SK-N-SH (cell line): ENCODE measurements at regions not wholly inside any gene's neighbourhood (a gene's known extent, or its start where the extent isn't known, plus 50 kb on each side); places are given as distances from the start of the nearest gene placed in this dataset.

Experiments
- CTCF ChIA-PET: fragments of 300-600, 350-600 bp; formaldehyde crosslinking; extraction: SDS; loops from one replicate; lab custom pipeline; 2021; lab: Yijun Ruan, JAX
- POLR2A ChIA-PET: fragments of 350-600 bp; sonication (Branson Sonifier 250); formaldehyde crosslinking; extraction: SDS; loops from one replicate; lab custom pipeline; 2020; ENCODE audit warnings: antibody characterized with exemption, inconsistent platforms; lab: Yijun Ruan, JAX
- DNase-seq: peaks from one replicate; pipeline ENCODE4 v3.0.0; 2012
- H2AFZ ChIP-seq: fragments of 200-600 bp; sonication (generic); 2 replicates; pipeline ENCODE4 v1.8.1; 2016; ENCODE audit warnings: antibody characterized with exemption, mild to moderate bottlenecking, low read depth
- H3F3A ChIP-seq: fragments of 200-600 bp; sonication (generic); replicated peaks from 2 replicates; pipeline ENCODE3; 2016; ENCODE audit warnings: antibody characterized with exemption, mild to moderate bottlenecking; ENCODE audit not compliant: insufficient read depth
- H3K27ac ChIP-seq, 2 experiments: fragments of 200-500 bp in 1 of 2; fragments of 200-600 bp in 1 of 2; sonication (Bioruptor generic) in 1 of 2; sonication (generic), shearing (Covaris generic) in 1 of 2; 2 replicates each; pipeline versions ENCODE4 v1.5.1 to v1.6.1; 2014 to 2016; ENCODE audit warnings: low read depth in 2 of 2, inconsistent platforms in 1 of 2, low read length in 1 of 2, mild to moderate bottlenecking in 1 of 2, mixed read lengths in 1 of 2
- H3K27me3 ChIP-seq: fragments of 200-600 bp; sonication (generic), shearing (Covaris generic); 2 replicates; pipeline ENCODE4 v1.6.1; 2016; ENCODE audit warnings: mixed run types; ENCODE audit not compliant: insufficient read depth
- H3K36me3 ChIP-seq, 2 experiments: fragments of 200-500 bp in 1 of 2; fragments of 200-600 bp in 1 of 2; sonication (Bioruptor generic) in 1 of 2; sonication (generic) in 1 of 2; replicated peaks in 1 of 2; 2 replicates each; pipeline versions ENCODE3 to v1.5.1; 2014 to 2016; ENCODE audit warnings: low read length in 1 of 2, mild to moderate bottlenecking in 1 of 2; ENCODE audit not compliant: insufficient read depth in 2 of 2, control insufficient read depth in 1 of 2
- H3K4me1 ChIP-seq, 2 experiments: fragments of 200-500 bp in 1 of 2; fragments of 200-600 bp in 1 of 2; sonication (Bioruptor generic) in 1 of 2; sonication (generic), shearing (Covaris generic) in 1 of 2; 2 replicates each; pipeline versions ENCODE4 v1.5.1 to v1.6.1; 2014 to 2016; ENCODE audit warnings: low read depth in 1 of 2, low read length in 1 of 2, mixed run types in 1 of 2; ENCODE audit not compliant: insufficient read depth in 2 of 2, control insufficient read depth in 1 of 2
- H3K4me2 ChIP-seq: fragments of 200-600 bp; sonication (generic), shearing (Covaris generic); 2 replicates; pipeline ENCODE4 v1.6.1; 2017; ENCODE audit warnings: mixed run types
- H3K4me3 ChIP-seq, 2 experiments: fragments of 200-500 bp in 1 of 2; fragments of 200-600 bp in 1 of 2; sonication (Bioruptor generic) in 1 of 2; sonication (generic), shearing (Covaris generic) in 1 of 2; 2 replicates each; pipeline versions ENCODE4 v1.5.1 to v1.8.1; 2014 to 2016; ENCODE audit warnings: low read depth in 2 of 2, inconsistent platforms in 1 of 2, low read length in 1 of 2, mild to moderate bottlenecking in 1 of 2, mixed read lengths in 1 of 2, moderate library complexity in 1 of 2
- H3K79me2 ChIP-seq: fragments of 200-600 bp; sonication (generic); 2 replicates; pipeline ENCODE4 v1.8.1; 2017; ENCODE audit warnings: mild to moderate bottlenecking; ENCODE audit not compliant: insufficient read depth
- H3K9ac ChIP-seq: fragments of 200-600 bp; sonication (generic); 2 replicates; pipeline ENCODE4 v1.6.1; 2017; ENCODE audit warnings: mixed run types
- H3K9me2 ChIP-seq: fragments of 200-600 bp; sonication (generic); 2 replicates; pipeline ENCODE4 v1.6.1; 2017; ENCODE audit warnings: mixed run types
- H3K9me3 ChIP-seq: fragments of 200-600 bp; sonication (generic); 2 replicates; pipeline ENCODE4 v1.6.1; 2017; ENCODE audit warnings: mixed run types, mild to moderate bottlenecking, moderate library complexity
- H4K20me1 ChIP-seq: fragments of 200-600 bp; sonication (generic); 2 replicates; pipeline ENCODE4 v1.6.1; 2017; ENCODE audit warnings: mild to moderate bottlenecking, mixed run types; ENCODE audit not compliant: insufficient read depth
- CHD2 ChIP-seq: fragments of 150-350 bp; IDR thresholded peaks from 2 replicates; pipeline ENCODE4 v1.6.1; 2018; ENCODE audit warnings: low read length; ENCODE audit not compliant: partially characterized antibody
- EZH2phosphoT487 ChIP-seq: fragments of 200-600 bp; sonication (generic); IDR thresholded peaks from 2 replicates; pipeline ENCODE4 v1.6.1; 2017; ENCODE audit warnings: low read depth, mixed run types, mild to moderate bottlenecking, antibody characterized with exemption, moderate library complexity, borderline replicate concordance
- FOSL2 ChIP-seq: IDR thresholded peaks from 2 replicates; pipeline ENCODE4 v1.4.0; 2012; ENCODE audit warnings: low read depth, mild to moderate bottlenecking, moderate library complexity, borderline replicate concordance
- FOXJ3 ChIP-seq: sonication (generic); formaldehyde crosslinking; IDR thresholded peaks from 2 replicates; pipeline ENCODE4 v1.5.1; 2020; ENCODE audit warnings: mild to moderate bottlenecking, missing genetic modification reagents
- FOXM1 ChIP-seq: IDR thresholded peaks from 2 replicates; pipeline ENCODE4 v1.4.0; 2012; ENCODE audit warnings: low read depth, mild to moderate bottlenecking
- GABPA ChIP-seq: IDR thresholded peaks from 2 replicates; pipeline ENCODE4 v1.4.0; 2012; ENCODE audit warnings: low read depth, mild to moderate bottlenecking
- GATA2 ChIP-seq: sonication (generic); formaldehyde crosslinking; IDR thresholded peaks from 2 replicates; pipeline ENCODE4 v1.5.0; 2020; ENCODE audit warnings: mild to moderate bottlenecking, missing genetic modification reagents
- MEF2A ChIP-seq: IDR thresholded peaks from 2 replicates; pipeline ENCODE4 v1.4.0; 2012; ENCODE audit warnings: low read depth, borderline replicate concordance
- RXRA ChIP-seq: IDR thresholded peaks from 2 replicates; pipeline ENCODE4 v1.4.0; 2012; ENCODE audit warnings: low read depth, mild to moderate bottlenecking, borderline replicate concordance
- SIN3A ChIP-seq: IDR thresholded peaks from 2 replicates; pipeline ENCODE4 v1.6.1; 2012; ENCODE audit warnings: low read depth, mild to moderate bottlenecking, low read length, moderate library complexity, borderline replicate concordance
- SMC3 ChIP-seq: IDR thresholded peaks from 2 replicates; pipeline ENCODE4 v1.6.1; 2012; ENCODE audit warnings: low read depth, low read length, improper control_type of control experiment
- WGBS: methylation state at CpG from one replicate; pipeline ENCODE4 v1.1.6; 2017; ENCODE audit warnings: low lambda C conversion rate; 5-methylcytosine and 5-hydroxymethylcytosine counted together
- TF ChIP-seq, protein P1 (sequence below): IDR thresholded peaks from 2 replicates; pipeline ENCODE4 v1.4.0; 2012; ENCODE audit warnings: low read depth
- TF ChIP-seq, protein P2 (sequence below): IDR thresholded peaks from 2 replicates; pipeline ENCODE4 v1.4.0; 2012; ENCODE audit warnings: low read depth, borderline replicate concordance
- TF ChIP-seq, protein P3 (sequence below): IDR thresholded peaks from 2 replicates; pipeline ENCODE4 v1.6.1; 2012; ENCODE audit warnings: mild to moderate bottlenecking, low read depth, low read length, moderate library complexity
- TF ChIP-seq, protein P4 (sequence below): fragments of 150-350 bp; IDR thresholded peaks from 2 replicates; pipeline ENCODE4 v1.6.1; 2017; ENCODE audit warnings: antibody characterized with exemption, low read length, low read depth, borderline replicate concordance

DNA sequence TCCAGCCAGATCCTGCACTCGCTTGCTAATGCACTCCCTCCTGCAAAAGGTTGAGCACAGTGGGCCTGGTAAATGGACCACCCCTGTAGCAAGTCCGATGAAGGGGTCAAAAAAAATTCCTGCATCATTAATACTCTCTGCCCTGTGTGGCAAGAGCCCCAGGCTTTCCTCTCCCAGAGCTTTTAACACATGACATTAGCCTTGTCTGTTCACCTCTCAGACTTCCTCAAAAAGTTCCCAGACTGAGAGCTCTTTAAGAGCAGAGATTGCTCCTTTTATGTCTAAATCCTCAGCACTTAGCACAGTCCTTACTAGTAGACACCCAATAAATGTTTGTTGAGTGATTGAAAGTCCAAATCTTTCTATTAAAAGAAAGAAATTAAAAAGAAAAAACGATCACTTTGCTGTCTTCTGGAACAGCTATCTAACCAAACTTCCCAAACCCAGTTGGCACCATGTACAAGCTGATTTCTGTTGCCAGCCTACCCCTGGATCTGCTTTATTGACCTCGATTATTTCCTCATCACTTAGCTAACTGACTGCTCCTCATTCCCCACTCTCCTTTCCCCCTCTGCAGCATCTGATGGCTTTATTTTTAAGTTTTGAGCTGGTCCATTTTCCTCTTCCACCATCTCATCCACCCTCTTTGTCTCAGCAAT lies 209.8 kb downstream of the ENC1 start:
- TF ChIP-seq, protein P1, sequence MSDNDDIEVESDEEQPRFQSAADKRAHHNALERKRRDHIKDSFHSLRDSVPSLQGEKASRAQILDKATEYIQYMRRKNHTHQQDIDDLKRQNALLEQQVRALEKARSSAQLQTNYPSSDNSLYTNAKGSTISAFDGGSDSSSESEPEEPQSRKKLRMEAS, result no peak
- TF ChIP-seq SMC3 (no peak), RXRA (no peak), FOXJ3 (CRISPR knock-in tag) (no peak), CHD2 (no peak), EZH2phosphoT487 (no peak), FOSL2 (no peak)
- TF ChIP-seq, protein P2, sequence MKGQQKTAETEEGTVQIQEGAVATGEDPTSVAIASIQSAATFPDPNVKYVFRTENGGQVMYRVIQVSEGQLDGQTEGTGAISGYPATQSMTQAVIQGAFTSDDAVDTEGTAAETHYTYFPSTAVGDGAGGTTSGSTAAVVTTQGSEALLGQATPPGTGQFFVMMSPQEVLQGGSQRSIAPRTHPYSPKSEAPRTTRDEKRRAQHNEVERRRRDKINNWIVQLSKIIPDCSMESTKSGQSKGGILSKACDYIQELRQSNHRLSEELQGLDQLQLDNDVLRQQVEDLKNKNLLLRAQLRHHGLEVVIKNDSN, result no peak
- TF ChIP-seq, protein P3, sequence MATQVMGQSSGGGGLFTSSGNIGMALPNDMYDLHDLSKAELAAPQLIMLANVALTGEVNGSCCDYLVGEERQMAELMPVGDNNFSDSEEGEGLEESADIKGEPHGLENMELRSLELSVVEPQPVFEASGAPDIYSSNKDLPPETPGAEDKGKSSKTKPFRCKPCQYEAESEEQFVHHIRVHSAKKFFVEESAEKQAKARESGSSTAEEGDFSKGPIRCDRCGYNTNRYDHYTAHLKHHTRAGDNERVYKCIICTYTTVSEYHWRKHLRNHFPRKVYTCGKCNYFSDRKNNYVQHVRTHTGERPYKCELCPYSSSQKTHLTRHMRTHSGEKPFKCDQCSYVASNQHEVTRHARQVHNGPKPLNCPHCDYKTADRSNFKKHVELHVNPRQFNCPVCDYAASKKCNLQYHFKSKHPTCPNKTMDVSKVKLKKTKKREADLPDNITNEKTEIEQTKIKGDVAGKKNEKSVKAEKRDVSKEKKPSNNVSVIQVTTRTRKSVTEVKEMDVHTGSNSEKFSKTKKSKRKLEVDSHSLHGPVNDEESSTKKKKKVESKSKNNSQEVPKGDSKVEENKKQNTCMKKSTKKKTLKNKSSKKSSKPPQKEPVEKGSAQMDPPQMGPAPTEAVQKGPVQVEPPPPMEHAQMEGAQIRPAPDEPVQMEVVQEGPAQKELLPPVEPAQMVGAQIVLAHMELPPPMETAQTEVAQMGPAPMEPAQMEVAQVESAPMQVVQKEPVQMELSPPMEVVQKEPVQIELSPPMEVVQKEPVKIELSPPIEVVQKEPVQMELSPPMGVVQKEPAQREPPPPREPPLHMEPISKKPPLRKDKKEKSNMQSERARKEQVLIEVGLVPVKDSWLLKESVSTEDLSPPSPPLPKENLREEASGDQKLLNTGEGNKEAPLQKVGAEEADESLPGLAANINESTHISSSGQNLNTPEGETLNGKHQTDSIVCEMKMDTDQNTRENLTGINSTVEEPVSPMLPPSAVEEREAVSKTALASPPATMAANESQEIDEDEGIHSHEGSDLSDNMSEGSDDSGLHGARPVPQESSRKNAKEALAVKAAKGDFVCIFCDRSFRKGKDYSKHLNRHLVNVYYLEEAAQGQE, result no peak
- no peak overlapping the region for H2AFZ ChIP-seq
- H3F3A ChIP-seq, result peaks cover 3% of the 10 kb centered on the region
- no peaks in the 10 kb centered on the region for H3K79me2 ChIP-seq
- no peaks in the 10 kb centered on the region for H3K27me3 ChIP-seq
- POLR2A ChIA-PET, result no interaction called here
- no peak overlapping the region; a peak in 1 of 4 replicates for H3K27ac ChIP-seq
- peaks cover 6 to 24% of the 10 kb centered on the region in 2 experiments; a peak in 2 of 4 replicates for H3K4me1 ChIP-seq
- no peak overlapping the region for H3K9ac ChIP-seq
- no peaks in the 10 kb centered on the region for H3K9me3 ChIP-seq
- no peaks in the 10 kb centered on the region for H3K36me3 ChIP-seq
- no peaks in the 10 kb centered on the region for H3K9me2 ChIP-seq
- CTCF ChIA-PET, result interaction anchor here (0.7 to 1.4 kb wide), 2 partner anchors 13 to 17 kb away, joined by 3 read pairs; no protein-coding TSS in a partner anchor
- H3K4me3 ChIP-seq, result no peak overlapping the region
- 43% methylated on average over 4 of the region's 4 CpGs for WGBS
- no peaks in the 10 kb centered on the region for H4K20me1 ChIP-seq
- no peak overlapping the region for H3K4me2 ChIP-seq
- no peak for DNase-seq

DNA sequence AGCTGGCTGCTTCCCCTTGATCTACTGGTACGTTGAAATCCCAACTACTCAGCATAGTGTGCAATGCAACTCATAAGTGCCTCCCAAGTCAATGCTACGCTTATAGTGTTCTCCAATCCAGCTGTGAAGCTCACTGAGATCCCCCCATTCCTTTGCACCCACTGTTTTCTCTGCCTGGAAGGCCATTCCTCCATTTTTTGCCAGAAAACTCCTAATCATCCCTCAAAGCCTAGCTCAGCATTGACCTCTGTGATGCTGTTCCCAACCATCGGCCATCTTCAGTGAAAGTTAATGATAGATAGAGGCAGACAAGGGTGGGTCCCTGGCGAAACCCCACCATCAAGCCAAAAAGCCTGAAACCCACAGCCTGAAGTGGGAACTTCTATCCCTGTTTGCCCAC lies 211.0 kb downstream of the ENC1 start:
- Histone ChIP-seq H3K27ac (no peak overlapping the region), H3K4me2 (no peak overlapping the region), H3K4me1 (peaks cover 6 to 20% of the 10 kb centered on the region in 2 experiments; a peak in 2 of 4 replicates), H4K20me1 (no peaks in the 10 kb centered on the region), H3F3A (peaks cover 3% of the 10 kb centered on the region), H3K9ac (no peak overlapping the region), H3K27me3 (no peaks in the 10 kb centered on the region), H3K9me2 (no peaks in the 10 kb centered on the region), H3K36me3 (no peaks in the 10 kb centered on the region), H3K4me3 (no peak overlapping the region), H2AFZ (no peak overlapping the region), H3K9me3 (no peaks in the 10 kb centered on the region), H3K79me2 (no peaks in the 10 kb centered on the region)
- ChIA-PET POLR2A (interaction anchor here (0.6 kb wide), 1 partner anchor 90 kb away, joined by 4 read pairs; no protein-coding TSS in a partner anchor), CTCF (no interaction called here)
- WGBS, result 76% methylated on average over 4 of the region's 4 CpGs
- no peak for DNase-seq
- TF ChIP-seq GABPA (no peak), GATA2 (CRISPR knock-in tag) (no peak), FOXM1 (no peak), FOXJ3 (CRISPR knock-in tag) (no peak), CHD2 (no peak), SMC3 (no peak), MEF2A (no peak), SIN3A (no peak), RXRA (no peak)
- TF ChIP-seq, protein P3, result no peak
- TF ChIP-seq, protein P4, sequence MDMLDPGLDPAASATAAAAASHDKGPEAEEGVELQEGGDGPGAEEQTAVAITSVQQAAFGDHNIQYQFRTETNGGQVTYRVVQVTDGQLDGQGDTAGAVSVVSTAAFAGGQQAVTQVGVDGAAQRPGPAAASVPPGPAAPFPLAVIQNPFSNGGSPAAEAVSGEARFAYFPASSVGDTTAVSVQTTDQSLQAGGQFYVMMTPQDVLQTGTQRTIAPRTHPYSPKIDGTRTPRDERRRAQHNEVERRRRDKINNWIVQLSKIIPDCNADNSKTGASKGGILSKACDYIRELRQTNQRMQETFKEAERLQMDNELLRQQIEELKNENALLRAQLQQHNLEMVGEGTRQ, result no peak
